Pancreas (tissue), 10 donors: ENCODE measurements at regions not wholly inside any gene's neighbourhood (a gene's known extent, or its start where the extent isn't known, plus 50 kb on each side); places are given as distances from the start of the nearest gene placed in this dataset.

Experiments
- ATAC-seq, 4 donors: fragments of 200-7000 bp; cut with Tn5 transposase; one replicate each; pipeline versions ENCODE4 v1.8.0 to v1.9.1; 2020; ENCODE audit warnings: mild to moderate bottlenecking in 4 of 4, moderate library complexity in 4 of 4
- DNase-seq, 6 donors: peaks; one replicate each; pipeline ENCODE4 v3.0.0-alpha.2; 2020
- FAIRE-seq: peaks from 2 replicates; lab custom pipeline; 2012; peaks lifted over from hg19 to GRCh38; lab: Jason Lieb, UNC
- H3K27ac ChIP-seq, 4 donors: fragments of 200-600 bp; sonication (generic); 1 replicate in 3 of 4; 2 replicates in 1 of 4; pipeline versions ENCODE4 v1.5.0 to v1.8.0; 2020
- H3K27me3 ChIP-seq, 4 donors: fragments of 200-600 bp; one replicate each; pipeline ENCODE4 v1.8.0; 2021
- H3K36me3 ChIP-seq, 3 donors: fragments of 200-600 bp; sonication (generic) in 1 of 3; one replicate each; pipeline versions ENCODE4 v1.5.0 to v1.8.0; 2020 to 2021
- H3K4me1 ChIP-seq, 3 donors: fragments of 200-600 bp; one replicate each; pipeline ENCODE4 v1.8.0; 2021
- H3K4me3 ChIP-seq, 4 donors: fragments of 200-600 bp; sonication (generic) in 2 of 4; one replicate each; pipeline versions ENCODE4 v1.5.0 to v1.8.0; 2020 to 2021
- H3K9me3 ChIP-seq, 4 donors: fragments of 200-600 bp; one replicate each; pipeline ENCODE4 v1.8.0; 2021
- CTCF ChIP-seq, 4 donors: fragments of 200-600 bp; sonication (generic) in 3 of 4; IDR thresholded peaks; one replicate each; pipeline versions ENCODE4 v1.5.0 to v1.8.0; 2021; ENCODE audit warnings: antibody characterized with exemption in 4 of 4
- WGBS, 2 donors: extraction: QIAGEN DNeasy Blood & Tissue Kit; methylation state at CpG; one replicate each; pipeline ENCODE4 v1.1.7; 2013; 5-methylcytosine and 5-hydroxymethylcytosine counted together
- intact Hi-C, 3 donors: fragments of 100-400 bp; cut with DNase I; formaldehyde crosslinking; loops; one replicate each; pipeline versions ENCODE4 v1.11.1 to v1.14.2; 2022
- donor health status: healthy with polysubstance abuse.
- donor health status: DM: no; HTN: no; CAD: no; lungs with moderate emphysema.
- donor health status: DM: no; HTN: no; CAD: no.
- donor health status: control.
- donor health status: control.
- donor health status: Bipolar disorder and iron deficiency.
- donor health status: DM: yes; HTN: yes; CAD: no.
- donor health status: DM: no; HTN: no; CAD: no.
- donor health status: DM: no; HTN: no; CAD: no.
- donor health status: DM: yes; HTN: yes; CAD: no.

- FAIRE-seq = no peak
- ATAC-seq = no peak
Measured at GRCh38 chr4:170736710-170737109, 647.0 kb upstream of the AADAT start.

GRCh38 chr4:170729897-170730296, 640.1 kb upstream of the AADAT start:
- intact Hi-C loops = no loop called here
- DNase-seq (no peak), FAIRE-seq (no peak), ATAC-seq (no peak)
- Histone ChIP-seq H3K27ac (no peak overlapping the region), H3K9me3 (no peaks in the 10 kb centered on the region), H3K4me3 (no peak overlapping the region), H3K27me3 (no peaks in the 10 kb centered on the region), H3K36me3 (no peaks in the 10 kb centered on the region), H3K4me1 (no peaks in the 10 kb centered on the region)
- no peak for TF ChIP-seq CTCF (IDR thresholded peaks at IDR 0.05)
- WGBS, 2 donors = 47 to 69% methylated on average over 3 of the region's 3 CpGs

More at GRCh38 chr4:170736710-170737109, 647.0 kb upstream of the AADAT start:
- intact Hi-C loops = no loop called here
- Histone ChIP-seq H3K27ac (no peak overlapping the region), H3K4me1 (no peaks in the 10 kb centered on the region), H3K9me3 (no peaks in the 10 kb centered on the region), H3K36me3 (no peaks in the 10 kb centered on the region), H3K4me3 (no peak overlapping the region), H3K27me3 (no peaks in the 10 kb centered on the region)
- no peak for DNase-seq
- TF ChIP-seq CTCF (IDR thresholded peaks at IDR 0.05) = no peak

GRCh38 chr4:170729236-170729635, 639.5 kb upstream of the AADAT start:
- H3K27me3 ChIP-seq = no peaks in the 10 kb centered on the region
- H3K36me3 ChIP-seq = no peaks in the 10 kb centered on the region
- H3K9me3 ChIP-seq = no peaks in the 10 kb centered on the region
- ATAC-seq (no peak), DNase-seq (no peak), FAIRE-seq (no peak)
- intact Hi-C loops = no loop called here
- no peak overlapping the region for H3K4me3 ChIP-seq
- TF ChIP-seq CTCF (IDR thresholded peaks at IDR 0.05) = no peak
- no peaks in the 10 kb centered on the region for H3K4me1 ChIP-seq
- H3K27ac ChIP-seq = no peak overlapping the region
- 47 to 70% methylated on average over 4 of the region's 4 CpGs for WGBS, 2 donors

GRCh38 chr4:170724191-170724590, 634.4 kb upstream of the AADAT start:
- TF ChIP-seq CTCF (IDR thresholded peaks at IDR 0.05) = no peak
- FAIRE-seq = no peak

GRCh38 chr4:170723171-170723570, 633.4 kb upstream of the AADAT start:
- Histone ChIP-seq H3K4me1 (no peaks in the 10 kb centered on the region), H3K4me3 (no peak overlapping the region), H3K27me3 (no peaks in the 10 kb centered on the region), H3K36me3 (no peaks in the 10 kb centered on the region), H3K27ac (no peak overlapping the region), H3K9me3 (no peaks in the 10 kb centered on the region)
- TF ChIP-seq CTCF (IDR thresholded peaks at IDR 0.05) = no peak
- DNase-seq (no peak), ATAC-seq (no peak), FAIRE-seq (no peak)
- WGBS, 2 donors = 55 to 61% methylated on average over 2 of the region's 2 CpGs
- intact Hi-C loops = no loop called here

More at GRCh38 chr4:170724191-170724590, 634.4 kb upstream of the AADAT start:
- DNase-seq = no peak
- H3K9me3 ChIP-seq = no peaks in the 10 kb centered on the region
- no peak overlapping the region for H3K27ac ChIP-seq
- H3K27me3 ChIP-seq = no peaks in the 10 kb centered on the region
- no peak for ATAC-seq
- H3K4me3 ChIP-seq = no peak overlapping the region
- intact Hi-C loops = no loop called here
- H3K4me1 ChIP-seq = no peaks in the 10 kb centered on the region
- no peaks in the 10 kb centered on the region for H3K36me3 ChIP-seq
- 81 to 84% methylated on average over 1 of the region's 1 CpG for WGBS, 2 donors
